Ascending aorta (tissue), 2 donors: ENCODE measurements at regions not wholly inside any gene's neighbourhood (a gene's known extent, or its start where the extent isn't known, plus 50 kb on each side); places are given as distances from the start of the nearest gene placed in this dataset.
"Not testable (repeated sequence)": the region's sequence is repeated elsewhere in the genome, so short reads cannot be mapped to it uniquely, and the experiment has no call there.

Source experiments
- DNase-seq, 2 donors: peaks; one replicate each; pipeline ENCODE4 v3.0.0-alpha.2; 2019; ENCODE audit warnings: low spot score in 2 of 2
- H3K27ac ChIP-seq, 2 donors: fragments of 200-600 bp; sonication (generic); one replicate each; pipeline ENCODE4 v1.5.1; 2016 to 2017; ENCODE audit warnings: mild to moderate bottlenecking in 1 of 2
- H3K27me3 ChIP-seq: fragments of 200-600 bp; sonication (generic); one replicate; pipeline ENCODE4 v1.5.1; 2017
- H3K36me3 ChIP-seq, 2 donors: fragments of 200-600 bp; sonication (generic); one replicate each; pipeline ENCODE4 v1.5.1; 2016
- H3K4me1 ChIP-seq, 2 donors: fragments of 200-600 bp; sonication (generic); one replicate each; pipeline ENCODE4 v1.5.1; 2016 to 2017; ENCODE audit warnings: mild to moderate bottlenecking in 1 of 2
- H3K4me3 ChIP-seq, 2 donors: fragments of 200-600 bp; sonication (generic); one replicate each; pipeline ENCODE4 v1.5.1; 2016 to 2017; ENCODE audit warnings: mild to moderate bottlenecking in 1 of 2
- H3K9me3 ChIP-seq, 2 donors: fragments of 200-600 bp; sonication (generic); one replicate each; pipeline ENCODE4 v1.5.1; 2016
- intact Hi-C: fragments of 100-400 bp; cut with DNase I; formaldehyde crosslinking; loops from one replicate; pipeline ENCODE4 v1.15.1; 2023
- TF ChIP-seq, protein P1 (sequence below), 3 experiments: fragments of 200-600 bp in 2 of 3; fragments of 450-650 bp in 1 of 3; sonication (generic) in 2 of 3; IDR thresholded peaks; one replicate each; pipeline ENCODE4 v1.5.1; 2016 to 2019; ENCODE audit warnings: antibody characterized with exemption in 3 of 3, mild to moderate bottlenecking in 1 of 3, moderate library complexity in 1 of 3

DNA sequence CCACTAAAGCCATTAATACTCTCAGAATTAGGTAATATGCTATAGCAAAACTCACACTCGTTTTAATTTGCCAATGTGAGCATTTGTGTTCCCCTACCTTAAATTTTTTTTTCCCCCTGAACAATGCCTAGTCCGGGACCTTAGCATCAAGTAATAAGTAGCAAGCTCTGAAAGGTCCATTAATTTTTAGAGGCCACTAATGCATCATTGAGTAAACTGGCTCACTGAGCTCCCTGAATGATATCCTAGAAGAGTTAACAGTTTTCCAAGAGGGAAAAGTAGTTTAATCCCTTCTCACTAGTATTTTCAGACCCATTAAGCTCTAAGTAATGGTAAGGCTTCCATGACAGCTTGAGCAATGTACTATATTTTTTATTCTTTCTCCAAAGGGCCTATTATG, 242.2 kb downstream of the MAT2B start:
- no peak for DNase-seq
- Histone ChIP-seq H3K4me1 (no peaks in the 10 kb centered on the region), H3K9me3 (no peaks in the 10 kb centered on the region), H3K4me3 (no peak overlapping the region), H3K27me3 (no peaks in the 10 kb centered on the region), H3K36me3 (no peaks in the 10 kb centered on the region), H3K27ac (no peak overlapping the region)
- intact Hi-C loops: no loop called here
- TF ChIP-seq, protein P1, sequence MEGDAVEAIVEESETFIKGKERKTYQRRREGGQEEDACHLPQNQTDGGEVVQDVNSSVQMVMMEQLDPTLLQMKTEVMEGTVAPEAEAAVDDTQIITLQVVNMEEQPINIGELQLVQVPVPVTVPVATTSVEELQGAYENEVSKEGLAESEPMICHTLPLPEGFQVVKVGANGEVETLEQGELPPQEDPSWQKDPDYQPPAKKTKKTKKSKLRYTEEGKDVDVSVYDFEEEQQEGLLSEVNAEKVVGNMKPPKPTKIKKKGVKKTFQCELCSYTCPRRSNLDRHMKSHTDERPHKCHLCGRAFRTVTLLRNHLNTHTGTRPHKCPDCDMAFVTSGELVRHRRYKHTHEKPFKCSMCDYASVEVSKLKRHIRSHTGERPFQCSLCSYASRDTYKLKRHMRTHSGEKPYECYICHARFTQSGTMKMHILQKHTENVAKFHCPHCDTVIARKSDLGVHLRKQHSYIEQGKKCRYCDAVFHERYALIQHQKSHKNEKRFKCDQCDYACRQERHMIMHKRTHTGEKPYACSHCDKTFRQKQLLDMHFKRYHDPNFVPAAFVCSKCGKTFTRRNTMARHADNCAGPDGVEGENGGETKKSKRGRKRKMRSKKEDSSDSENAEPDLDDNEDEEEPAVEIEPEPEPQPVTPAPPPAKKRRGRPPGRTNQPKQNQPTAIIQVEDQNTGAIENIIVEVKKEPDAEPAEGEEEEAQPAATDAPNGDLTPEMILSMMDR (IDR thresholded peaks at IDR 0.05): no peak

DNA sequence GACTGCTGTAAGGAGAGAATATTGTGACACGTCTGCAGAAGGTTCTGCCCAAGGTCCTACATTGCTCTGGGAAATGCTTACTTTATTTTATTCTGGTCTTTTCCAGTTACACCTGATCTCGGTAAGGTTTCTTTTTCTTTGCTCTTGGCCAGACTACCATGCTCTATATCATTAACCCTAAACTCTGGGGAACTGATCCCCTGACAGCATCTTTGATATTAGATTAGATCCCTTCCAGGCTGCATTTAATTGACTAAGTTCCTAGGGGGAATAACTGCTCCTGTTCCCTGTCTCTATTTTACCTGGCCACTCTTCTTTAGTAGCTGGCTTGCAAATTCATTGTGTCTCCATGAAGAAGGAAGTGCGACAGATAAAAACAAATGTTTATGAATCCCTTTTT, 243.5 kb downstream of the MAT2B start:
- no peaks in the 10 kb centered on the region for H3K9me3 ChIP-seq
- no peaks in the 10 kb centered on the region for H3K4me1 ChIP-seq
- no peak overlapping the region for H3K27ac ChIP-seq
- TF ChIP-seq, protein P1 (IDR thresholded peaks at IDR 0.05): no peak
- H3K27me3 ChIP-seq: no peaks in the 10 kb centered on the region
- no peak for DNase-seq
- H3K36me3 ChIP-seq: no peaks in the 10 kb centered on the region
- intact Hi-C loops: no loop called here
- no peak overlapping the region for H3K4me3 ChIP-seq

DNA sequence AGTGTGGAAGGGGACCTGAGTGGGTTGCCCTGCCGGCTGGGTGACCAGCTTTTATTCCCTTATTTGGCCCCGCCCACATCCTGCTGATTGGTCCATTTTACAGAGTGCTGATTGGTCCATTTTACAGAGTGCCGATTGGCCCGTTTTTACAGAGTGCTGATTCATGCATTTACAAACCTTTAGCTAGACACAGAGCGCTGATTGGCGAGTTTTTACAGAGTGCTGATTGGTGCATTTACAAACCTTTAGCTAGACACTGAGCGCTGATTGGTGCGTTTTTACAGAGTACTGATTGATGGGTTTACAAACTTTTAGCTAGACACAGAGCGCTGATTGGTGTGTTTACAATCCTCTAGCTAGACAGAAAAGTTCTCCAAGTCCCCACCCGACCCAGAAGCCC, 245.0 kb downstream of the MAT2B start:
- intact Hi-C loops, H3K9me3 ChIP-seq, DNase-seq, H3K27ac ChIP-seq, H3K4me3 ChIP-seq, H3K36me3 ChIP-seq, H3K27me3 ChIP-seq, H3K4me1 ChIP-seq: not testable (repeated sequence)

DNA sequence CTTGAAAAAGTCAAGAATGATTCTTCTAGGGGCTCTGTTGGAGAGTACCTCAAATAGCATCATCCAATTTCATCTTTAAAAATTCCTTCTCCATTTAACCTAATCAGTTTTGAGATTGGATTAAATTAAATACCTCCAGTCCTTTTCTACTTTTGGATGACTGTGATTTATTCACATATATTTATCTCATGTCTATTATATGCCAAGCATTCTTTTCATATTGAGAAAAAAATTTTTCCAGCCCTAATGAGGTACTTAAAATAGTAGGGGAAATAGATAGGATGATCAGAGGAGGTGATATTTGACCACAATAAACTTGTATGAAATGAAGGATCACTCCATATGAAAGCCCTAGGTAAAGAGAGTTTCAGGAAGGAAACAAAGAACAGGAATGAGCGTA, 250.1 kb downstream of the MAT2B start:
- Histone ChIP-seq H3K9me3 (no peaks in the 10 kb centered on the region), H3K4me3 (no peak overlapping the region), H3K27me3 (no peaks in the 10 kb centered on the region), H3K27ac (no peak overlapping the region), H3K36me3 (no peaks in the 10 kb centered on the region), H3K4me1 (no peaks in the 10 kb centered on the region)
- intact Hi-C loops: no loop called here
- TF ChIP-seq, protein P1 (IDR thresholded peaks at IDR 0.05): no peak
- no peak for DNase-seq

DNA sequence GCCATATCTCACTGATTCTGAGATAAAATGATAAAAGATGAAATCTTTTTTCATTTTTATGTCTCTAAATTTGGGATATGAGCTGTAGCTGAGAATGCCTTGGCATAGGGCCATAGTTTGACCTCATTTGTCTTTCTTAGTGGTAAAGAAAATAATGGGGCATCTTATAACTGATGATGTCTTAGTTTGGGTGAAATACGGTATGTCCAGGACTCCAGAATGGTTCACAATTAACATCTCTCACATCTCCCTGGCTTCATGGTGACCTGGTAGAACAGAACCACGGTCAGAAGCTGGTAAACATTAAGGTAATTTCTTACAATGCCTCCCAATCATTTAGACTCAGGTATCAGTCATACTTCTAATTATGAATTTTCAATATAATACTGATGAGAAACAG, 250.8 kb downstream of the MAT2B start:
- H3K36me3 ChIP-seq: no peaks in the 10 kb centered on the region
- H3K9me3 ChIP-seq: no peaks in the 10 kb centered on the region
- intact Hi-C loops: no loop called here
- no peaks in the 10 kb centered on the region for H3K4me1 ChIP-seq
- TF ChIP-seq, protein P1 (IDR thresholded peaks at IDR 0.05): no peak
- no peak overlapping the region for H3K4me3 ChIP-seq
- DNase-seq: no peak
- H3K27ac ChIP-seq: no peak overlapping the region
- H3K27me3 ChIP-seq: no peaks in the 10 kb centered on the region

DNA sequence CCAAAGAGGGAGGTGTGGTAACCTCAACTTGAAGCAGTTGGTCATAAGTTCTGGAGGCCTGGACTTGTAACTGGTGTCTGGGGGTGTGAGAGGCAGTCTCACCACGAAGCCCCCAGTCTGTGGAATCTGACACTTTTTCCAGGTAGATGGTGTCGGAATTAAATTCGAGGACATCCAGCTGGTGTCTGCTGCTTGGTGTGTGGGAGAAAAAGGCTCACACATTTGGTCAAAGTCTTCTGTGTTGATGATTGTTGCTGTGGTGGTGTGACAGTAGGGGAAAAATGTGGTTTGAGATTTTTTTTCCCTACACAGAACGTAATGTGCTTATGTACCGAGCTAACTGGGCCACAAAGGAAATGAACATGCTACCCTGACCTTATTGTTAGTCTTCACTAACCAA, 251.9 kb downstream of the MAT2B start:
- TF ChIP-seq, protein P1 (IDR thresholded peaks at IDR 0.05): no peak
- Histone ChIP-seq H3K4me1 (no peaks in the 10 kb centered on the region), H3K36me3 (no peaks in the 10 kb centered on the region), H3K27ac (no peak overlapping the region), H3K27me3 (no peaks in the 10 kb centered on the region), H3K9me3 (no peaks in the 10 kb centered on the region), H3K4me3 (no peak overlapping the region)
- intact Hi-C loops: no loop called here
- no peak for DNase-seq
